PFSK-1 (cell line): ENCODE measurements at regions not wholly inside any gene's neighbourhood (a gene's known extent, or its start where the extent isn't known, plus 50 kb on each side); places are given as distances from the start of the nearest gene placed in this dataset.

Experiments
- FOXP2 ChIP-seq: optimal IDR thresholded peaks from 2 replicates; pipeline ENCODE3; 2011; ENCODE audit warnings: borderline replicate concordance, control low read depth, inconsistent platforms; ENCODE audit not compliant: insufficient read depth; ENCODE audit errors: extremely low read length, extremely low read depth
- POLR2AphosphoS5 ChIP-seq: IDR thresholded peaks from 2 replicates; pipeline ENCODE4 v1.6.1; 2012; ENCODE audit warnings: low read depth, mild to moderate bottlenecking, control low read depth, low read length, moderate library complexity
- SIN3A ChIP-seq: IDR thresholded peaks from 2 replicates; pipeline ENCODE4 v1.6.1; 2012; ENCODE audit warnings: mild to moderate bottlenecking, low read length, moderate library complexity, borderline replicate concordance; ENCODE audit not compliant: insufficient read depth
- TAF1 ChIP-seq: IDR thresholded peaks from 2 replicates; pipeline ENCODE4 v1.6.1; 2012; ENCODE audit warnings: low read length, control low read depth, borderline replicate concordance; ENCODE audit not compliant: insufficient read depth
- TF ChIP-seq, protein P1 (sequence below), 2 experiments: IDR thresholded peaks; 2 replicates each; pipeline versions ENCODE4 v1.6.1 to v1.8.0; 2011 to 2012; ENCODE audit warnings: low read depth in 2 of 2, low read length in 2 of 2, control low read depth in 1 of 2, inconsistent platforms in 1 of 2, mild to moderate bottlenecking in 1 of 2, moderate library complexity in 1 of 2; ENCODE audit not compliant: insufficient read depth in 1 of 2

DNA sequence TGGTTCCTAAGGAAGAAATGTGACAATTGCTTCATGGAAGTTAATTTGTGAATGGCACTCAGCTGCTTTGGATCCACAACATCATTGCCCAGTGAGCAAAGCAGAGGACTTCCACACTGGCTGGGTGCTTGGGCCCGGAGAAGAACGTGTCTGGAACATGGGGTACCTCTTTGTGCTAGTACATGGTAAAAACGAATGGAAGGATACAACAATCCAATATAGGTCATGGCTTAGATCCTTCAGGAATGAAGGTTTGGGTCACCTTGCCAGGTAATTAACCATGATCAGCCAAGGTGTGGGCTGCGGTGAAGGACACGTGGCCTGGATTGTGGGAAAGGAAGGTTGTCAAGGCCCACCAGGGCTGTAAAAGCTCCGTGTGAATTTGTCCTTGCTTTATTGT is 245.9 kb upstream of the HS6ST1 start:
- TF ChIP-seq POLR2AphosphoS5 (no peak), SIN3A (no peak), TAF1 (no peak), FOXP2 (no peak)
- TF ChIP-seq, protein P1, sequence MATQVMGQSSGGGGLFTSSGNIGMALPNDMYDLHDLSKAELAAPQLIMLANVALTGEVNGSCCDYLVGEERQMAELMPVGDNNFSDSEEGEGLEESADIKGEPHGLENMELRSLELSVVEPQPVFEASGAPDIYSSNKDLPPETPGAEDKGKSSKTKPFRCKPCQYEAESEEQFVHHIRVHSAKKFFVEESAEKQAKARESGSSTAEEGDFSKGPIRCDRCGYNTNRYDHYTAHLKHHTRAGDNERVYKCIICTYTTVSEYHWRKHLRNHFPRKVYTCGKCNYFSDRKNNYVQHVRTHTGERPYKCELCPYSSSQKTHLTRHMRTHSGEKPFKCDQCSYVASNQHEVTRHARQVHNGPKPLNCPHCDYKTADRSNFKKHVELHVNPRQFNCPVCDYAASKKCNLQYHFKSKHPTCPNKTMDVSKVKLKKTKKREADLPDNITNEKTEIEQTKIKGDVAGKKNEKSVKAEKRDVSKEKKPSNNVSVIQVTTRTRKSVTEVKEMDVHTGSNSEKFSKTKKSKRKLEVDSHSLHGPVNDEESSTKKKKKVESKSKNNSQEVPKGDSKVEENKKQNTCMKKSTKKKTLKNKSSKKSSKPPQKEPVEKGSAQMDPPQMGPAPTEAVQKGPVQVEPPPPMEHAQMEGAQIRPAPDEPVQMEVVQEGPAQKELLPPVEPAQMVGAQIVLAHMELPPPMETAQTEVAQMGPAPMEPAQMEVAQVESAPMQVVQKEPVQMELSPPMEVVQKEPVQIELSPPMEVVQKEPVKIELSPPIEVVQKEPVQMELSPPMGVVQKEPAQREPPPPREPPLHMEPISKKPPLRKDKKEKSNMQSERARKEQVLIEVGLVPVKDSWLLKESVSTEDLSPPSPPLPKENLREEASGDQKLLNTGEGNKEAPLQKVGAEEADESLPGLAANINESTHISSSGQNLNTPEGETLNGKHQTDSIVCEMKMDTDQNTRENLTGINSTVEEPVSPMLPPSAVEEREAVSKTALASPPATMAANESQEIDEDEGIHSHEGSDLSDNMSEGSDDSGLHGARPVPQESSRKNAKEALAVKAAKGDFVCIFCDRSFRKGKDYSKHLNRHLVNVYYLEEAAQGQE (IDR thresholded peaks at IDR 0.05; ENCODE audit: insufficient read depth in 1 of 2, low read depth in 2 of 2, low read length in 2 of 2) = no peak
